Hepatocyte (in vitro differentiated cells): ENCODE measurements at regions not wholly inside any gene's neighbourhood (a gene's known extent, or its start where the extent isn't known, plus 50 kb on each side); places are given as distances from the start of the nearest gene placed in this dataset.

Experiments
- CTCF ChIP-seq: fragments of 200-600 bp; sonication (generic); IDR thresholded peaks from 2 replicates; pipeline ENCODE4 v1.5.1; 2016; ENCODE audit warnings: antibody characterized with exemption, mild to moderate bottlenecking; ENCODE audit not compliant: poor library complexity
- EZH2 ChIP-seq: fragments of 200-600 bp; sonication (generic); IDR thresholded peaks from 2 replicates; pipeline ENCODE4 v1.6.1; 2016; ENCODE audit warnings: antibody characterized with exemption, mild to moderate bottlenecking, borderline replicate concordance
- EZH2phosphoT487 ChIP-seq: fragments of 200-600 bp; sonication (generic); IDR thresholded peaks from one replicate; pipeline ENCODE4 v1.6.1; 2018; ENCODE audit warnings: antibody characterized with exemption, mild to moderate bottlenecking, low read depth, moderate library complexity; ENCODE audit not compliant: unreplicated experiment, severe bottlenecking

- TF ChIP-seq EZH2 = no peak
- no peak for TF ChIP-seq CTCF
- no peak for TF ChIP-seq EZH2phosphoT487
Measured at GRCh38 chr5:155959082-155959481, 367.9 kb upstream of the SGCD start.
